NOMO-1 (cell line): ENCODE measurements at regions not wholly inside any gene's neighbourhood (a gene's known extent, or its start where the extent isn't known, plus 50 kb on each side); places are given as distances from the start of the nearest gene placed in this dataset.

Experiments
- DNase-seq, 2 experiments: peaks; one replicate each; lab custom pipeline; 2025; ENCODE audit not compliant: unreplicated experiment in 2 of 2; lab: John Stamatoyannopoulos, UW

- no peak for DNase-seq
Measured at GRCh38 chr1:65741993-65742392, 50.7 kb upstream of the PDE4B start.
